ENCODE measurements at regions not wholly inside any gene's neighbourhood (a gene's known extent, or its start where the extent isn't known, plus 50 kb on each side); places are given as distances from the start of the nearest gene placed in this dataset.

- H3K4me1 ChIP-seq, result no peaks in the 10 kb centered on the region
- no peak overlapping the region for H3K4me3 ChIP-seq
- no peaks in the 10 kb centered on the region for H3K36me3 ChIP-seq
- no peak for DNase-seq
- peaks cover 0 to 6% (median 0%) of the 10 kb centered on the region in 4 donors for H3K27me3 ChIP-seq
- H3K27ac ChIP-seq, result no peak overlapping the region
- WGBS, 2 donors, result 32 to 63% methylated on average over 4 to 5 of the region's 5 CpGs
- H3K9me3 ChIP-seq, result no peaks in the 10 kb centered on the region
- TF ChIP-seq CTCF (IDR thresholded peaks at IDR 0.05) (no peak), POLR2A (IDR thresholded peaks at IDR 0.05) (no peak)
- intact Hi-C loops (cut with DNase I), result no loop called here
Measured at GRCh38 chr11:113634940-113635575, 71.0 kb downstream of the TMPRSS5 start.

DNA sequence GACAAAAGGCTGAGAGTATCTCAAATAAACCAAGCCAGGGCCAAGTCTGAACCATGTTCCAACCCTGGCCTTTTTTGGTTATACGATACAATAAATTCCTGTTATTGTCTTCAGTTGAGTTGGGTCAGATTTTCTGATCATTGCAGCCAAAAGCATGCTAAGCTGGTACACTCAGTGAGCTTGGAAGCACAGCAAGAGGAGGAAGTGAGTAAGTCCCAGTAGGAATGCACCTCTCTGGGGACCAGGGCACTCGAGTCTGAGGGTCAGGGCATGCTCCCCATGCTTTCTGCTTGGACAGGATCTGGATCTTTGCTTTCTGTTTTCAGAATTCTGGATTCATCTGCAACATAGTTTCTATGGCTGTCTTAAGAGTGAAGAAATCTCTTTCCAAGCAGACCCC lies 73.1 kb downstream of the TMPRSS5 start:
- no peak for TF ChIP-seq CTCF (IDR thresholded peaks at IDR 0.05)
- no peak for TF ChIP-seq POLR2A (IDR thresholded peaks at IDR 0.05)
- intact Hi-C loops (cut with DNase I), result no loop called here
- 36 to 39% methylated on average over 2 of the region's 2 CpGs for WGBS, 2 donors
- H3K9me3 ChIP-seq, result no peaks in the 10 kb centered on the region
- no peak overlapping the region for H3K4me3 ChIP-seq
- peaks cover 0 to 13% (median 0%) of the 10 kb centered on the region in 4 donors for H3K27me3 ChIP-seq
- DNase-seq, result no peak
- no peaks in the 10 kb centered on the region for H3K4me1 ChIP-seq
- H3K36me3 ChIP-seq, result no peaks in the 10 kb centered on the region
- no peak overlapping the region for H3K27ac ChIP-seq

DNA sequence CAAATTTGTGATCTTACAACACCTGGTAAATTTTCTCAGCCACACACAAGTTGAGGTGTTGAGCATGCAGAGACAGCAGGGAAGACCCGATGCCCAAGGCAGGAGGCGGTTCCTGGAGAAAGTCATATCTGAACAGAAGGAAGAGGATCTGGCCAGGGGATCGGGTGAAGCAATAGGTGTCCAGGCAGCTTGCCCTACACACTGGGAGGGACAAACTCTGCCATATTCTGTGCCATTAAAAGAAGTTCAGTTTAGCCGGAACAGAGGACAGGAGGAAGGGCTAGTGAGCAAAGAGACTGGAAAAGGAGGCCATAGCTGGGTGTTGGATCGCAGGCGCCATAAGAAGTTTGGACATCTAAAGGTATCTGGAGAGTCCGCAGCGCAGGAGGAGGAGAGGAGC lies 76.5 kb downstream of the TMPRSS5 start:
- H3K9me3 ChIP-seq, result no peaks in the 10 kb centered on the region
- H3K27ac ChIP-seq, result no peak overlapping the region
- intact Hi-C loops (cut with DNase I), result no loop called here
- WGBS, 2 donors, result 84 to 90% methylated on average over 8 of the region's 8 CpGs
- TF ChIP-seq CTCF (IDR thresholded peaks at IDR 0.05) (no peak), POLR2A (IDR thresholded peaks at IDR 0.05) (no peak)
- no peak overlapping the region for H3K4me3 ChIP-seq
- no peaks in the 10 kb centered on the region for H3K4me1 ChIP-seq
- DNase-seq, result no peak
- no peaks in the 10 kb centered on the region for H3K36me3 ChIP-seq
- peaks cover 0 to 13% (median 0%) of the 10 kb centered on the region in 4 donors for H3K27me3 ChIP-seq

- Histone ChIP-seq H3K4me1 (no peaks in the 10 kb centered on the region), H3K36me3 (no peaks in the 10 kb centered on the region), H3K9me3 (no peaks in the 10 kb centered on the region), H3K27me3 (peaks cover 0 to 13% (median 0%) of the 10 kb centered on the region in 4 donors), H3K4me3 (no peak overlapping the region), H3K27ac (no peak overlapping the region)
- no peak for DNase-seq
- intact Hi-C loops (cut with DNase I), result no loop called here
- 36 to 43% methylated on average over 2 of the region's 2 CpGs for WGBS, 2 donors
- TF ChIP-seq POLR2A (IDR thresholded peaks at IDR 0.05) (no peak), CTCF (IDR thresholded peaks at IDR 0.05) (no peak)
Measured at GRCh38 chr11:113628912-113629311, 77.2 kb downstream of the TMPRSS5 start.

DNA sequence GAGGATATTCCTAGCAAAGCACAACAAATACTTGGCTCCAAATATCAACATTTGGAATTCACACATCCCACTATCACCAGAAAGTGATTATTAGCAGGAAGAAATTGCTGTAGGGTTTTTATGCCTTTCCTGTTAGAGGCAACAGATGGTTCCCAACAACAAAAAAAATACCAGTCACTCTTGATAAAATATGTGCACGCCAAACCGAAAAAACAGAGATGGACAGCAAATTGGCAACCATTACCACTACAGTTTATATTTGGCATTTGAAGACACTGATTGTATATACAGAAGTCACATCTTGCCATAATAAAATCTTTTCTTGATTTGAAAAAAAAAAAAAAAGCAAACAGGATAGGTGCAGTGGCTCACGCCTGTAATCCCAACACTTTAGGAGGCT lies 78.2 kb downstream of the TMPRSS5 start:
- WGBS, 2 donors, result 74 to 88% methylated on average over 3 of the region's 3 CpGs

More for the DNA sequence above, 78.2 kb downstream of the TMPRSS5 start:
- Histone ChIP-seq H3K9me3 (no peaks in the 10 kb centered on the region), H3K36me3 (no peaks in the 10 kb centered on the region), H3K27ac (no peak overlapping the region), H3K4me3 (no peak overlapping the region), H3K27me3 (peaks cover 0 to 13% (median 0%) of the 10 kb centered on the region in 4 donors), H3K4me1 (no peaks in the 10 kb centered on the region)
- no peak for DNase-seq
- TF ChIP-seq CTCF (IDR thresholded peaks at IDR 0.05) (no peak), POLR2A (IDR thresholded peaks at IDR 0.05) (no peak)
- intact Hi-C loops (cut with DNase I), result no loop called here
